ENCODE measurements at regions not wholly inside any gene's neighbourhood (a gene's known extent, or its start where the extent isn't known, plus 50 kb on each side); places are given as distances from the start of the nearest gene placed in this dataset.

- no peak for TF ChIP-seq BACH1 (IDR thresholded peaks at IDR 0.05; ENCODE audit: low read length)
- no peak for TF ChIP-seq SP2 (IDR thresholded peaks at IDR 0.05; ENCODE audit: low read length)
- peak in 2 of 3 experiments; percentile 29 to 42; a peak in 2 of 4 replicates for TF ChIP-seq CTCF (IDR thresholded peaks at IDR 0.05; ENCODE audit: control extremely low read depth in 1 of 3, insufficient read depth in 1 of 3, low read depth in 1 of 3, low read length in 3 of 3)
- no peak for TF ChIP-seq POLR2A (IDR thresholded peaks at IDR 0.05; ENCODE audit: control extremely low read depth in 1 of 2, low read depth in 2 of 2, low read length in 2 of 2)
- TF ChIP-seq EP300 (IDR thresholded peaks at IDR 0.05; ENCODE audit: borderline replicate concordance in 1 of 2, low read depth in 2 of 2, low read length in 2 of 2), result no peak
- TF ChIP-seq SIN3A (conservative IDR thresholded peaks at IDR 0.05 in 1 of 2, IDR thresholded peaks at IDR 0.05 in 1 of 2; ENCODE audit: low read depth in 1 of 2, low read length in 2 of 2), result no peak
- TF ChIP-seq POLR2AphosphoS5 (IDR thresholded peaks at IDR 0.05; ENCODE audit: low read depth, low read length), result no peak
Measured at GRCh38 chr17:14784997-14785696, 480.0 kb downstream of the PMP22 start.

Measured in H1 (cell line).